Pancreas (tissue), 10 donors: ENCODE measurements at regions not wholly inside any gene's neighbourhood (a gene's known extent, or its start where the extent isn't known, plus 50 kb on each side); places are given as distances from the start of the nearest gene placed in this dataset.
A peak's percentile ranks its signal among the peaks of the same experiment; 100 is the strongest.

Experiments
- ATAC-seq, 4 donors: fragments of 200-7000 bp; cut with Tn5 transposase; one replicate each; pipeline versions ENCODE4 v1.8.0 to v1.9.1; 2020; ENCODE audit warnings: mild to moderate bottlenecking in 4 of 4, moderate library complexity in 4 of 4
- DNase-seq, 6 donors: peaks; one replicate each; pipeline ENCODE4 v3.0.0-alpha.2; 2020
- FAIRE-seq: peaks from 2 replicates; lab custom pipeline; 2012; peaks lifted over from hg19 to GRCh38; lab: Jason Lieb, UNC
- H3K27ac ChIP-seq, 4 donors: fragments of 200-600 bp; sonication (generic); 1 replicate in 3 of 4; 2 replicates in 1 of 4; pipeline versions ENCODE4 v1.5.0 to v1.8.0; 2020
- H3K27me3 ChIP-seq, 4 donors: fragments of 200-600 bp; one replicate each; pipeline ENCODE4 v1.8.0; 2021
- H3K36me3 ChIP-seq, 3 donors: fragments of 200-600 bp; sonication (generic) in 1 of 3; one replicate each; pipeline versions ENCODE4 v1.5.0 to v1.8.0; 2020 to 2021
- H3K4me1 ChIP-seq, 3 donors: fragments of 200-600 bp; one replicate each; pipeline ENCODE4 v1.8.0; 2021
- H3K4me3 ChIP-seq, 4 donors: fragments of 200-600 bp; sonication (generic) in 2 of 4; one replicate each; pipeline versions ENCODE4 v1.5.0 to v1.8.0; 2020 to 2021
- H3K9me3 ChIP-seq, 4 donors: fragments of 200-600 bp; one replicate each; pipeline ENCODE4 v1.8.0; 2021
- WGBS, 2 donors: extraction: QIAGEN DNeasy Blood & Tissue Kit; methylation state at CpG; one replicate each; pipeline ENCODE4 v1.1.7; 2013; 5-methylcytosine and 5-hydroxymethylcytosine counted together
- intact Hi-C, 3 donors: fragments of 100-400 bp; cut with DNase I; formaldehyde crosslinking; loops; one replicate each; pipeline versions ENCODE4 v1.11.1 to v1.14.2; 2022
- TF ChIP-seq, protein P1 (sequence below), 4 donors: fragments of 200-600 bp; sonication (generic) in 3 of 4; IDR thresholded peaks; one replicate each; pipeline versions ENCODE4 v1.5.0 to v1.8.0; 2021; ENCODE audit warnings: antibody characterized with exemption in 4 of 4
- donor health status: healthy with polysubstance abuse.
- donor health status: DM: no; HTN: no; CAD: no; lungs with moderate emphysema.
- donor health status: DM: no; HTN: no; CAD: no.
- donor health status: control.
- donor health status: control.
- donor health status: Bipolar disorder and iron deficiency.
- donor health status: DM: yes; HTN: yes; CAD: no.
- donor health status: DM: no; HTN: no; CAD: no.
- donor health status: DM: no; HTN: no; CAD: no.
- donor health status: DM: yes; HTN: yes; CAD: no.

DNA sequence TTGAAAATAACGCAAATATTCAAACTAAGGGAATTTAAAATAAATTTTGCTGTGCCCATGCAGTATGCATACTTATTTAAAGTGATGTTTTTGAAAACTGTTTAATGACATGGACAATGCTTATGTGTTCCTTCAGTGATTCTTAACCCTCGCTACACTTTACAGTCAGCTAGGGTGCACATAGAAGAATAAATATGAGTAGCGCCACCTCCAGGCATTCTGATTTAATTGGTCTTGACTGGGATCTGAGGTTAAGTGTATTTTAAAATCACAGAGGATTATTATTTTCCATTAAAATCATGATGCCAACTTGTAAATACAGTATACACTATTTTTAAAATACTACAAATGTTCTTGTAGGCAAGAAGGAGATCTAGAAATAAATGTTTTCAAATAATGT lies 373.5 kb upstream of the ADGRL4 start:
- H3K36me3 ChIP-seq = no peaks in the 10 kb centered on the region
- TF ChIP-seq, protein P1, sequence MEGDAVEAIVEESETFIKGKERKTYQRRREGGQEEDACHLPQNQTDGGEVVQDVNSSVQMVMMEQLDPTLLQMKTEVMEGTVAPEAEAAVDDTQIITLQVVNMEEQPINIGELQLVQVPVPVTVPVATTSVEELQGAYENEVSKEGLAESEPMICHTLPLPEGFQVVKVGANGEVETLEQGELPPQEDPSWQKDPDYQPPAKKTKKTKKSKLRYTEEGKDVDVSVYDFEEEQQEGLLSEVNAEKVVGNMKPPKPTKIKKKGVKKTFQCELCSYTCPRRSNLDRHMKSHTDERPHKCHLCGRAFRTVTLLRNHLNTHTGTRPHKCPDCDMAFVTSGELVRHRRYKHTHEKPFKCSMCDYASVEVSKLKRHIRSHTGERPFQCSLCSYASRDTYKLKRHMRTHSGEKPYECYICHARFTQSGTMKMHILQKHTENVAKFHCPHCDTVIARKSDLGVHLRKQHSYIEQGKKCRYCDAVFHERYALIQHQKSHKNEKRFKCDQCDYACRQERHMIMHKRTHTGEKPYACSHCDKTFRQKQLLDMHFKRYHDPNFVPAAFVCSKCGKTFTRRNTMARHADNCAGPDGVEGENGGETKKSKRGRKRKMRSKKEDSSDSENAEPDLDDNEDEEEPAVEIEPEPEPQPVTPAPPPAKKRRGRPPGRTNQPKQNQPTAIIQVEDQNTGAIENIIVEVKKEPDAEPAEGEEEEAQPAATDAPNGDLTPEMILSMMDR (IDR thresholded peaks at IDR 0.05) = no peak
- no peak overlapping the region for H3K4me3 ChIP-seq
- no peaks in the 10 kb centered on the region for H3K9me3 ChIP-seq
- FAIRE-seq (no peak), DNase-seq (no peak), ATAC-seq (no peak)
- intact Hi-C loops = no loop called here
- no peaks in the 10 kb centered on the region for H3K4me1 ChIP-seq
- H3K27me3 ChIP-seq = no peaks in the 10 kb centered on the region
- WGBS, 2 donors = 55 to 61% methylated on average over 3 of the region's 3 CpGs
- H3K27ac ChIP-seq = no peak overlapping the region

- H3K27ac ChIP-seq = no peak overlapping the region
- no peaks in the 10 kb centered on the region for H3K36me3 ChIP-seq
- no peaks in the 10 kb centered on the region for H3K4me1 ChIP-seq
- DNase-seq (no peak), FAIRE-seq (no peak), ATAC-seq (no peak)
- no peaks in the 10 kb centered on the region for H3K9me3 ChIP-seq
- intact Hi-C loops = no loop called here
- no peak overlapping the region for H3K4me3 ChIP-seq
- no peaks in the 10 kb centered on the region for H3K27me3 ChIP-seq
- 57 to 76% methylated on average over 1 of the region's 1 CpG for WGBS, 2 donors
- TF ChIP-seq, protein P1 (IDR thresholded peaks at IDR 0.05) = no peak
Observed at GRCh38 chr1:79376106-79376505, 369.6 kb upstream of the ADGRL4 start.

GRCh38 chr1:79375352-79375751 lies 368.8 kb upstream of the ADGRL4 start:
- intact Hi-C loops = no loop called here

DNA sequence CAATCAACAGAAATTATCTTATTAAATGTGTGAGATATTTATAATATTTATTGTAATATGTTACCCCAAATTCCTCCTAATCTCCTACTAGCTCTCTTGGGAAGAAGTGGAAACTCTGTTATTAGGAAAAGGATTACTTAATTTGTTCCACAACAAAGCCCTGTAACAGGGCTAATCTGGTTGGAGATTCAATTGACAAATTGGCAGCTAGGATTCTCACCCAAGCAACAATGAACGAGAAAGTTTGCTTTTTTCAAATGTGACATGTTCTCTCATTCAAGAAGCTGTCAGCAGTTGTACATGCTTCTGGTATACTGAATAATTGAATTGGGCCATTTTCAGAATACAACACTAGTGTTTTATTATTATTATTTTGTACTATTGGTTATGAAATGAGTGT lies 367.9 kb upstream of the ADGRL4 start:
- no peaks in the 10 kb centered on the region for H3K36me3 ChIP-seq
- intact Hi-C loops = no loop called here
- H3K27me3 ChIP-seq = no peaks in the 10 kb centered on the region
- TF ChIP-seq, protein P1 (IDR thresholded peaks at IDR 0.05) = no peak
- no peaks in the 10 kb centered on the region for H3K4me1 ChIP-seq
- 40 to 64% methylated on average over 1 of the region's 1 CpG for WGBS, 2 donors
- ATAC-seq (no peak), DNase-seq (no peak), FAIRE-seq (no peak)
- H3K27ac ChIP-seq = no peak overlapping the region
- no peaks in the 10 kb centered on the region for H3K9me3 ChIP-seq
- H3K4me3 ChIP-seq = no peak overlapping the region

More at GRCh38 chr1:79375352-79375751, 368.8 kb upstream of the ADGRL4 start:
- no peak for DNase-seq
- Histone ChIP-seq H3K27ac (no peak overlapping the region), H3K4me1 (no peaks in the 10 kb centered on the region), H3K9me3 (no peaks in the 10 kb centered on the region), H3K27me3 (no peaks in the 10 kb centered on the region), H3K4me3 (no peak overlapping the region), H3K36me3 (no peaks in the 10 kb centered on the region)
- TF ChIP-seq, protein P1 (IDR thresholded peaks at IDR 0.05) = no peak
- FAIRE-seq = no peak
- ATAC-seq = no peak
- 10 to 26% methylated on average over 1 of the region's 1 CpG for WGBS, 2 donors

GRCh38 chr1:79373481-79374125 lies 367.1 kb upstream of the ADGRL4 start:
- Histone ChIP-seq H3K27ac (no peak overlapping the region), H3K4me3 (no peak overlapping the region), H3K27me3 (no peaks in the 10 kb centered on the region), H3K36me3 (no peaks in the 10 kb centered on the region), H3K4me1 (no peaks in the 10 kb centered on the region), H3K9me3 (no peaks in the 10 kb centered on the region)
- peak in 3 of 6 donors; percentile 15 to 54 (median 42) for DNase-seq
- intact Hi-C loops = no loop called here
- 9 to 10% methylated on average over 2 of the region's 2 CpGs for WGBS, 2 donors
- ATAC-seq = peak in 3 of 4 donors; percentile 45 to 82 (median 79)
- FAIRE-seq = no peak
- TF ChIP-seq, protein P1 (IDR thresholded peaks at IDR 0.05) = no peak
